Neural crest cell (in vitro differentiated cells): ENCODE measurements at regions not wholly inside any gene's neighbourhood (a gene's known extent, or its start where the extent isn't known, plus 50 kb on each side); places are given as distances from the start of the nearest gene placed in this dataset.

Source experiments
- DNase-seq: peaks from one replicate; pipeline ENCODE4 v3.0.0; 2021; ENCODE audit warnings: low read depth, mixed read lengths, low spot score
- H3K27ac Mint-ChIP-seq: one replicate; pipeline ENCODE4 v1.8.0; 2021; ENCODE audit warnings: mild to moderate bottlenecking, mixed read lengths; ENCODE audit not compliant: unreplicated experiment
- H3K27me3 Mint-ChIP-seq: 2 replicates; pipeline ENCODE4 v1.8.0; 2021; ENCODE audit warnings: low read depth, mild to moderate bottlenecking, mixed read lengths
- H3K36me3 Mint-ChIP-seq: 2 replicates; pipeline ENCODE4 v1.8.0; 2021; ENCODE audit warnings: low read depth, mild to moderate bottlenecking, mixed read lengths
- H3K4me1 Mint-ChIP-seq: 2 replicates; pipeline ENCODE4 v1.8.0; 2021; ENCODE audit warnings: mixed read lengths
- H3K4me3 Mint-ChIP-seq: one replicate; pipeline ENCODE4 v1.8.0; 2021; ENCODE audit warnings: mild to moderate bottlenecking, mixed read lengths
- H3K9me3 Mint-ChIP-seq: 2 replicates; pipeline ENCODE4 v1.8.0; 2021; ENCODE audit warnings: mixed read lengths
- TF ChIP-seq, protein P1 (sequence below): fragments of 200-600 bp; sonication (generic); conservative IDR thresholded peaks from 2 replicates; pipeline ENCODE4 v1.5.0; 2021; ENCODE audit warnings: antibody characterized with exemption, mild to moderate bottlenecking

DNA sequence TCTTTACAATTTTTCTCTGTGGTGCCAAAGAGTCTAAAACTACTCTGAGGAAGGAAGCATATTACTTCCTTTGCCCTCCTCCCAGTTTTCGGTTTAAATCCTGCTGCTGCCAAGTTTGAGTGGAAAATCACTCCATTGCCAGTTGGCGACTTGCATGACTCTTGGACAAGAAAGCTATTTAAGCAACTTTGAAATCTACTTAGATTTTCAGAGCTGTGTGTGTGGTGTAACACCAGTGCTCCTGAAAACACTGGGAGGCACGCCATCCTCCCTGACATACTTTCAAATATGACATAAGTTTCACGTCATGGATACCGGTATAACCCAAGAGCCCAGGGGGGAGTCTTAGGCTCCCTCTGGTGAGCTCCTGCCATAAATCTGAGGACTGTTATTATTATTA is 83.5 kb upstream of the RIOK2 start:
- H3K4me1 Mint-ChIP-seq: no peaks in the 10 kb centered on the region
- DNase-seq: no peak
- H3K9me3 Mint-ChIP-seq: peaks cover 4% of the 10 kb centered on the region
- H3K27ac Mint-ChIP-seq: no peak overlapping the region
- no peaks in the 10 kb centered on the region for H3K27me3 Mint-ChIP-seq
- TF ChIP-seq, protein P1, sequence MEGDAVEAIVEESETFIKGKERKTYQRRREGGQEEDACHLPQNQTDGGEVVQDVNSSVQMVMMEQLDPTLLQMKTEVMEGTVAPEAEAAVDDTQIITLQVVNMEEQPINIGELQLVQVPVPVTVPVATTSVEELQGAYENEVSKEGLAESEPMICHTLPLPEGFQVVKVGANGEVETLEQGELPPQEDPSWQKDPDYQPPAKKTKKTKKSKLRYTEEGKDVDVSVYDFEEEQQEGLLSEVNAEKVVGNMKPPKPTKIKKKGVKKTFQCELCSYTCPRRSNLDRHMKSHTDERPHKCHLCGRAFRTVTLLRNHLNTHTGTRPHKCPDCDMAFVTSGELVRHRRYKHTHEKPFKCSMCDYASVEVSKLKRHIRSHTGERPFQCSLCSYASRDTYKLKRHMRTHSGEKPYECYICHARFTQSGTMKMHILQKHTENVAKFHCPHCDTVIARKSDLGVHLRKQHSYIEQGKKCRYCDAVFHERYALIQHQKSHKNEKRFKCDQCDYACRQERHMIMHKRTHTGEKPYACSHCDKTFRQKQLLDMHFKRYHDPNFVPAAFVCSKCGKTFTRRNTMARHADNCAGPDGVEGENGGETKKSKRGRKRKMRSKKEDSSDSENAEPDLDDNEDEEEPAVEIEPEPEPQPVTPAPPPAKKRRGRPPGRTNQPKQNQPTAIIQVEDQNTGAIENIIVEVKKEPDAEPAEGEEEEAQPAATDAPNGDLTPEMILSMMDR: no peak
- peaks cover 3% of the 10 kb centered on the region for H3K36me3 Mint-ChIP-seq
- H3K4me3 Mint-ChIP-seq: no peak overlapping the region

DNA sequence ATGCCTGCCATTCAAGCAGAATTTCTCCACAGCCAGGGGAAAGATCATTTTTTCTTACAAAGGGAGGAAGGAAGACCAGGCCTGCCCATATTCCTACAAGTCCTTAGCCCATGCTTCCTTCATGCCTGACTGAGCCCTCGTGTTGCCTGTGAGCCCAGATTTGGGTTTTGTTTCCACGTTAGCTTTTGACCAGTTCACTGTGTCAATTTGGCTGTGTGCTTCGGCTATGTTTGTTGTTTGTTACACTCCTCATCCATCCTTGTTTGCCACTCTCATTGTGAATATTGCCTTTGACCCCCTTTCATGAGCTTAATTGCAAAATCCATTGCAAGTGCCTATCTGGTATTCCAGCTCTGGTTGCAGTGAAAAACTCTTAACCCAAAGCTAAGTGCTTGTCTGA is 84.7 kb upstream of the RIOK2 start:
- Mint-ChIP-seq H3K9me3 (peaks cover 12% of the 10 kb centered on the region), H3K4me1 (no peaks in the 10 kb centered on the region), H3K4me3 (no peak overlapping the region), H3K36me3 (peaks cover 9% of the 10 kb centered on the region), H3K27me3 (no peaks in the 10 kb centered on the region), H3K27ac (no peak overlapping the region)
- TF ChIP-seq, protein P1: no peak
- no peak for DNase-seq

DNA sequence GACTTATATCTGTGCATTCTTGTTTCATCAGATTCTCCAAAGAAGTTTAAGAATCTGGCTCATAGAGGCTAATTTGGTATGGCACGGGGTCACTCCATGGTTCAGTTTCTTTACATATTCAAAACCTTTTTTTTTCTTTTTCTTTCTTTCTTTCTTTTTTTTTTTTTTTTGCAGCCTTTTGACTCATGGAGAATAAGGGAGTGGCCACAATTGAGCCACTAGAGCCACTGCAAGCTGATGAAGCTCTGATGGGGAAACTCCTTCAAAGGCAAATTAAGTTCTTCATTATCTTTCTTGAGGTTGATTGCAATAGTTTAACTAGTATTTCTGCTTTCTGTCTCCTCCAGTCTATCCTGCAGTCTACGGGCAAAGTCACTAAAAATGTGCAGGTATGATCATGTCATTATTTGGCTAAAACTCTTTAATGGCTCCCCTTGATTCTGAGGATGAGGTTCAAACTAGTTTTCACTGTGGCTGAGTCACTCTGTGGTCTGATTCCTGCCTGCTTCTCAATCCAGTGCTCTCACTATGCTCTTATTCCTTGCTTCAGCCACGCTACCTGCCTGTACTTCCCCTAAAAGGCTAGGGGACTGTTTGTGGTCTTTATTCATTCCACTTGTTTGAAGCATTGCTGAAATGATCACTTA is 93.5 kb upstream of the RIOK2 start:
- Mint-ChIP-seq H3K9me3 (peaks cover 18% of the 10 kb centered on the region), H3K27me3 (no peaks in the 10 kb centered on the region), H3K36me3 (peaks cover 14% of the 10 kb centered on the region), H3K4me1 (no peaks in the 10 kb centered on the region), H3K27ac (no peak overlapping the region), H3K4me3 (no peak overlapping the region)
- TF ChIP-seq, protein P1: no peak
- no peak for DNase-seq

DNA sequence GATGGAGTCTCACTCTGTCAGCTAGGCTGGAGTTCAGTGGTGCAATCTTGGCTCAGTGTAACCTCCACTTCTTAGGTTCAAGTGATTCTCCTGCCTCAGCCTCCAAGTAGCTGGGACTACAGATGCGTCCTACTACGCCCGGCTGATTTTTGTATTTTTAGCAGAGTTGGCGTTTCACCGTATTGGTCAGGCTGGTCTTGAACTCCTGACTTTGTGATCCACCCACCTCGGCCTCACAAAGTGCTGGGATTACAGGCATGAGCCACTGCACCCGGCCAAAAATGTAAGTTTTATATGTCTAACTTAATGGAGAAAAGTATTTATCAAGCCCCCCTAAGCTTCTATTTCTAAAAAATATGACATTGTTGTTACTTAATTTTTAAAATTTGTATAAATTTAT is 98.2 kb upstream of the RIOK2 start:
- H3K4me1 Mint-ChIP-seq: no peaks in the 10 kb centered on the region
- TF ChIP-seq, protein P1: no peak
- no peaks in the 10 kb centered on the region for H3K27me3 Mint-ChIP-seq
- DNase-seq: no peak
- H3K36me3 Mint-ChIP-seq: peaks cover 11% of the 10 kb centered on the region
- H3K4me3 Mint-ChIP-seq: no peak overlapping the region
- no peak overlapping the region for H3K27ac Mint-ChIP-seq
- H3K9me3 Mint-ChIP-seq: peaks cover 6% of the 10 kb centered on the region

DNA sequence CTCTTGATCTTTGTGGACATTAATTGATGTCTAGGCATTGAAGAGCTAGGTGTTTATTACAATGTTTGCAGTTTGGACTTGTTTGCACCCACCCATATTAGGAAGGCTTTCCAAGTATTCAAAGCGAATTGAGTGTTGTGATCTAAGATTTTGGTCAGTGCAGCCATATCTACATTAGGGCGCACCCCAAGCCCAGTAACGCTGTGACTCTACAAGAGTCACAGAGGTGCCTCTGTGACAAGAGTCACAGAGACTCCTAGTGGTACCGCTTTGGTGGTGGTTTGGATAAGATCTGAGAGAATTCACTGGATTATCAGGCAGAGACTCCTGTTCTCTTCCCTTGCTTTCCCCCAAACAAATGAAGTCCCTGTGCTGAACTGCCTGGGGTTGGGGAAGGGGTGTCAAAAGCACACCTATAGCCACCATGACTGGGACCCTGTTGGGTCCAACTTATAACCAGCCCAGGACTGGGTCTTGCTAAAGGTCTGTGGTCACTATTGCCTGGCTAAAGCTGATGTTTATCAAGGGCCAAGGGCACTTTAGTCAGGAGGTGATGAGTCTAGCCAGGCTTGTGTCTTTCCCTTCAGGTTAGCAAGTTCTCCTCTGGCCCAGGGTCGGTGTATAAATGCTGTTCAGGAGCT is 114.1 kb upstream of the RIOK2 start:
- Mint-ChIP-seq H3K4me1 (no peaks in the 10 kb centered on the region), H3K4me3 (no peak overlapping the region), H3K27me3 (no peaks in the 10 kb centered on the region), H3K27ac (no peak overlapping the region), H3K9me3 (peaks cover 2% of the 10 kb centered on the region), H3K36me3 (peaks cover 2% of the 10 kb centered on the region)
- DNase-seq: peak; percentile 23
- TF ChIP-seq, protein P1: peak; percentile 70
